ENCODE measurements at regions not wholly inside any gene's neighbourhood (a gene's known extent, or its start where the extent isn't known, plus 50 kb on each side); places are given as distances from the start of the nearest gene placed in this dataset.

GRCh38 chr1:223030871-223031400 lies 112.1 kb downstream of the TLR5 start:
- H3K27ac ChIP-seq = peak overlapping the region in 2 of 4 donors; percentile 34 to 58

GRCh38 chr1:223031733-223032601 lies 111.1 kb downstream of the TLR5 start:
- in situ Hi-C loops (cut with MboI; ENCODE audit: low sequenced_read_pairs in 4 of 4) (no loop called here), intact Hi-C loops (cut with DNase I; ENCODE audit: low total_unique reads) (no loop called here)
- Histone ChIP-seq H3K4me1 (no peaks in the 10 kb centered on the region), H3K4me3 (no peak overlapping the region), H3K27me3 (no peaks in the 10 kb centered on the region), H3K9me3 (no peaks in the 10 kb centered on the region), H3K27ac (peak overlapping the region; percentile 9 to 58 (median 36)), H3K36me3 (no peaks in the 10 kb centered on the region)
- no peak for TF ChIP-seq CTCF (IDR thresholded peaks at IDR 0.05 in 4 of 5, conservative IDR thresholded peaks at IDR 0.05 in 1 of 5)
- TF ChIP-seq POLR2A (IDR thresholded peaks at IDR 0.05) = no peak
- DNase-seq (peak in 1 of 2 donors; percentile 71), ATAC-seq (peak; percentile 50 to 95)

More at GRCh38 chr1:223030871-223031400, 112.1 kb downstream of the TLR5 start:
- in situ Hi-C loops (cut with MboI; ENCODE audit: low sequenced_read_pairs in 4 of 4) (no loop called here), intact Hi-C loops (cut with DNase I; ENCODE audit: low total_unique reads) (no loop called here)
- H3K27me3 ChIP-seq = no peaks in the 10 kb centered on the region
- no peaks in the 10 kb centered on the region for H3K4me1 ChIP-seq
- H3K36me3 ChIP-seq = no peaks in the 10 kb centered on the region
- H3K9me3 ChIP-seq = no peaks in the 10 kb centered on the region
- H3K4me3 ChIP-seq = no peak overlapping the region
- no peak for DNase-seq
- TF ChIP-seq POLR2A (IDR thresholded peaks at IDR 0.05) = no peak
- no peak for TF ChIP-seq CTCF (IDR thresholded peaks at IDR 0.05 in 4 of 5, conservative IDR thresholded peaks at IDR 0.05 in 1 of 5)
- no peak for ATAC-seq

- no peak overlapping the region for H3K4me3 ChIP-seq
- in situ Hi-C loops (cut with MboI; ENCODE audit: low sequenced_read_pairs in 4 of 4) = no loop called here
- TF ChIP-seq CTCF (IDR thresholded peaks at IDR 0.05 in 4 of 5, conservative IDR thresholded peaks at IDR 0.05 in 1 of 5) = no peak
- TF ChIP-seq POLR2A (IDR thresholded peaks at IDR 0.05) = no peak
- H3K27ac ChIP-seq = peak overlapping the region in 1 of 4 donors; percentile 26
- intact Hi-C loops (cut with DNase I; ENCODE audit: low total_unique reads) = no loop called here
- ATAC-seq (no peak), DNase-seq (no peak)
- no peaks in the 10 kb centered on the region for H3K36me3 ChIP-seq
- no peaks in the 10 kb centered on the region for H3K27me3 ChIP-seq
- no peaks in the 10 kb centered on the region for H3K4me1 ChIP-seq
- H3K9me3 ChIP-seq = no peaks in the 10 kb centered on the region
These were observed 109.4 kb downstream of the TLR5 start for GRCh38 chr1:223033658-223034057.

- intact Hi-C loops (cut with DNase I; ENCODE audit: low total_unique reads) (no loop called here), in situ Hi-C loops (cut with MboI; ENCODE audit: low sequenced_read_pairs in 4 of 4) (no loop called here)
- H3K4me1 ChIP-seq = no peaks in the 10 kb centered on the region
- no peak overlapping the region for H3K4me3 ChIP-seq
- no peak for ATAC-seq
- no peak overlapping the region for H3K27ac ChIP-seq
- H3K36me3 ChIP-seq = no peaks in the 10 kb centered on the region
- H3K9me3 ChIP-seq = no peaks in the 10 kb centered on the region
- no peaks in the 10 kb centered on the region for H3K27me3 ChIP-seq
- no peak for DNase-seq
- no peak for TF ChIP-seq POLR2A (IDR thresholded peaks at IDR 0.05)
- TF ChIP-seq CTCF (IDR thresholded peaks at IDR 0.05 in 4 of 5, conservative IDR thresholded peaks at IDR 0.05 in 1 of 5) = no peak
These were observed 108.7 kb downstream of the TLR5 start for GRCh38 chr1:223034270-223034798.

All from gastrocnemius medialis (tissue), 4 donors.